Nephron progenitor cell (in vitro differentiated cells): ENCODE measurements at regions not wholly inside any gene's neighbourhood (a gene's known extent, or its start where the extent isn't known, plus 50 kb on each side); places are given as distances from the start of the nearest gene placed in this dataset.
A peak's percentile ranks its signal among the peaks of the same experiment; 100 is the strongest.

Source experiments
- DNase-seq: peaks from one replicate; pipeline ENCODE4 v3.0.0; 2021
- H3K27ac Mint-ChIP-seq: 2 replicates; pipeline ENCODE4 v1.8.0; 2021; ENCODE audit warnings: mild to moderate bottlenecking, moderate library complexity, mixed read lengths
- H3K27me3 Mint-ChIP-seq: 2 replicates; pipeline ENCODE4 v1.8.0; 2021; ENCODE audit warnings: mild to moderate bottlenecking, low read depth, mixed read lengths; ENCODE audit not compliant: poor library complexity
- H3K36me3 Mint-ChIP-seq: 2 replicates; pipeline ENCODE4 v1.8.0; 2021; ENCODE audit warnings: low read depth, mixed read lengths
- H3K4me1 Mint-ChIP-seq: 2 replicates; pipeline ENCODE4 v1.8.0; 2021; ENCODE audit warnings: mixed read lengths
- H3K4me3 Mint-ChIP-seq: 2 replicates; pipeline ENCODE4 v1.8.0; 2021; ENCODE audit warnings: mild to moderate bottlenecking, moderate library complexity, mixed read lengths
- H3K9me3 Mint-ChIP-seq: 2 replicates; pipeline ENCODE4 v1.8.0; 2021; ENCODE audit warnings: mild to moderate bottlenecking, moderate library complexity, mixed read lengths
- TF ChIP-seq, protein P1 (sequence below): fragments of 200-600 bp; sonication (generic); IDR thresholded peaks from 2 replicates; pipeline ENCODE4 v1.5.0; 2021; ENCODE audit warnings: antibody characterized with exemption

DNA sequence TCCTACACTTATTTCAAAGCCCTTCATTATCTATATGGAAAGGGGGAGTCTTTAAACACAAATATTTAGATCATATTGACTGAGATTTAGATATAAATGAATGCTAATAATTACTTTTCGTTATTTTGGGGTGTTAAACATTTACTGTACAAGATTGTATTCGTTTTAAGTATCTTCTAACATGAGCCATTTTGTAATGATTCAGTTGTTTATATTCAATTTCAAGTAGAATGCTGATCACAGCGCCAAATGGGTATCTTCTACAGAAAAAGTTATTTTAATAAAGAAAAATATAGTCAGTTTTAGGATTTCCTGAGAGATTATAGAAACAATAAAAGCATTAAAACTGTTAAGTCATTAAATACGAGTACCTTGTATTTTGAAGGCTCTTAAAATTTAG is 104.5 kb upstream of the HNRNPU start:
- no peaks in the 10 kb centered on the region for H3K9me3 Mint-ChIP-seq
- peaks cover 12% of the 10 kb centered on the region for H3K36me3 Mint-ChIP-seq
- no peak for DNase-seq
- H3K4me3 Mint-ChIP-seq, result peak overlapping the region; percentile 97
- H3K27me3 Mint-ChIP-seq, result no peaks in the 10 kb centered on the region
- H3K27ac Mint-ChIP-seq, result peak overlapping the region; percentile 100
- H3K4me1 Mint-ChIP-seq, result peaks cover 53% of the 10 kb centered on the region
- TF ChIP-seq, protein P1, sequence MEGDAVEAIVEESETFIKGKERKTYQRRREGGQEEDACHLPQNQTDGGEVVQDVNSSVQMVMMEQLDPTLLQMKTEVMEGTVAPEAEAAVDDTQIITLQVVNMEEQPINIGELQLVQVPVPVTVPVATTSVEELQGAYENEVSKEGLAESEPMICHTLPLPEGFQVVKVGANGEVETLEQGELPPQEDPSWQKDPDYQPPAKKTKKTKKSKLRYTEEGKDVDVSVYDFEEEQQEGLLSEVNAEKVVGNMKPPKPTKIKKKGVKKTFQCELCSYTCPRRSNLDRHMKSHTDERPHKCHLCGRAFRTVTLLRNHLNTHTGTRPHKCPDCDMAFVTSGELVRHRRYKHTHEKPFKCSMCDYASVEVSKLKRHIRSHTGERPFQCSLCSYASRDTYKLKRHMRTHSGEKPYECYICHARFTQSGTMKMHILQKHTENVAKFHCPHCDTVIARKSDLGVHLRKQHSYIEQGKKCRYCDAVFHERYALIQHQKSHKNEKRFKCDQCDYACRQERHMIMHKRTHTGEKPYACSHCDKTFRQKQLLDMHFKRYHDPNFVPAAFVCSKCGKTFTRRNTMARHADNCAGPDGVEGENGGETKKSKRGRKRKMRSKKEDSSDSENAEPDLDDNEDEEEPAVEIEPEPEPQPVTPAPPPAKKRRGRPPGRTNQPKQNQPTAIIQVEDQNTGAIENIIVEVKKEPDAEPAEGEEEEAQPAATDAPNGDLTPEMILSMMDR, result no peak

DNA sequence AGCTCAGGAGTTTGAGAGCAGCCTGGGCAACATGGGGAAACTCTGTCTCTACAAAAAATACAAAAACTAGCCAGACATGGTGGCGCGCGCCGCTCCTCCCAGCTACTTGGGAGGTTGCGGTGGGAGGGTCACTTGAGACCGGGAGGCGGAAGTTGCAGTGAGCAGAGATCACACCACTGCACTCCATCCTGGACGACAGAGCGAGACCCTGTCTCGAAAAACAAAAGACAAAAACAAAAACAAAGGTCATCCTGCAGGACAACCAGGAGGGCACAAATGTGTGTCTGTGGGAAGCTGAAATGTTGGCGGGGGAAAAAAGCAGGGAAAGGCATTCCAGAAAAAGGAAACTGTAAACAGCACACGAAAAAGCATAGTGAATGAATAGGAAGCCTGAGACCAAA is 104.1 kb upstream of the HNRNPU start:
- H3K27me3 Mint-ChIP-seq, result no peaks in the 10 kb centered on the region
- peak; percentile 6 for DNase-seq
- H3K4me3 Mint-ChIP-seq, result peak overlapping the region; percentile 97
- TF ChIP-seq, protein P1, result no peak
- peaks cover 8% of the 10 kb centered on the region for H3K36me3 Mint-ChIP-seq
- peaks cover 57% of the 10 kb centered on the region for H3K4me1 Mint-ChIP-seq
- peak overlapping the region; percentile 100 for H3K27ac Mint-ChIP-seq
- H3K9me3 Mint-ChIP-seq, result no peaks in the 10 kb centered on the region

DNA sequence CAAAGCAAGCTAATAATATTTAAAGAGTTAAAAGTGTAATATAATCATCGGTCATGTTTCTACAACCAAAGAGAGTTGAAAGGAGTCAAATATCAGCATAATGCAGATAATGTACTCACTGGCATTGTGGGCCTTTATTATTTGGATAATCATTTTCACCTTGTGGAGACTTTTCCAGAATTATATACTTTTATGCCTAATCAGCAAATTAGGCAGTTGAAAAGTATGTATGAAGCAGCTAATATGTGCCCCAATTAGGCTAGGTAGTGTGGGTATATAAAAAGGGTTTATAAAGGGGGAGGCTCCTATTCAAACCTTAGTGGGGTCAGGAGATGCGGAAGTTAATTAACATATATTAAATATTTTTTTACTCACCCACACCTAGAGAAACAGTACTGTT is 102.8 kb upstream of the HNRNPU start:
- H3K4me1 Mint-ChIP-seq, result peaks cover 56% of the 10 kb centered on the region
- no peak overlapping the region for H3K27ac Mint-ChIP-seq
- DNase-seq, result no peak
- TF ChIP-seq, protein P1, result no peak
- no peak overlapping the region for H3K4me3 Mint-ChIP-seq
- H3K9me3 Mint-ChIP-seq, result no peaks in the 10 kb centered on the region
- no peaks in the 10 kb centered on the region for H3K27me3 Mint-ChIP-seq
- peaks cover 3% of the 10 kb centered on the region for H3K36me3 Mint-ChIP-seq

DNA sequence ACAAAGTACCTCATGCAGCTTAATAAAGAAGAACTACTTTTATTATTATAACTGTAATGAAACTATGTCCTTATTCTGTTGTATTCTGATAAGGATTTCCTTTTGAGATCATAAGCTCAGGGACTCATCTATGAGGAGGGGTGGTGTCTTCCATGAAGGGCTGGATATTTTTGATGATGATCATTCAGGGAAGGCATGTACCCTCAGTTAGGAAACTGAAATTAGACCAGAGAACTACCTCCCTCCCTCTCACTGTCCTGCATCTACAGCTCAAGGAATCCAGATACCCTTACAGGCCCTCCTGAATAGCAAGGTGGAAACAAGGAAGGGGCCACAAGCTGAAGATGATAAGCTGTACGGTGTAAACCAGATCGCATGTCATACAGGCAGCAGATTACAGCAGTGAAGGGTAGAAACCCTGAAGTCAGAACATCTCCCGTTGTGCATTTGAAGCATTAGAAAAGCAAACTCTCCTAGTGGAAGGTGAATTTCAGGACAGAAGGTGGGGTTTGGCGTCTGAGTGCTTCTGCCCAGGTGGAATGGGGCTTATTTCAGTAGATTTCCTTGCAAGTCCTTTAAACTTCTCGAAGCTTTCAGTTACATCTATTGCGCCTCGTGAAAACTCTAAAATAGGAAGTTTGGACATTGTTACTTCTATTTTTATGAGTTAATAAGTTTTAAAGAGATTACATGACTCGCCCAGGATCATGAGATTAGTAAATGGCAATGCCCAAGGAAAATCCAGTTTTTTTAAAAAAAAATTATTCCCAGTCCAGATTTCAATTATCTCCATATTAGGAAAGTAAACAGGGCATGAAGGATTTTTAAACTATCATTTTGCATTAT is 101.1 kb upstream of the HNRNPU start:
- no peak overlapping the region for H3K27ac Mint-ChIP-seq
- no peaks in the 10 kb centered on the region for H3K9me3 Mint-ChIP-seq
- H3K27me3 Mint-ChIP-seq, result no peaks in the 10 kb centered on the region
- H3K4me3 Mint-ChIP-seq, result no peak overlapping the region
- no peaks in the 10 kb centered on the region for H3K36me3 Mint-ChIP-seq
- peaks cover 44% of the 10 kb centered on the region for H3K4me1 Mint-ChIP-seq
- TF ChIP-seq, protein P1, result no peak
- no peak for DNase-seq

DNA sequence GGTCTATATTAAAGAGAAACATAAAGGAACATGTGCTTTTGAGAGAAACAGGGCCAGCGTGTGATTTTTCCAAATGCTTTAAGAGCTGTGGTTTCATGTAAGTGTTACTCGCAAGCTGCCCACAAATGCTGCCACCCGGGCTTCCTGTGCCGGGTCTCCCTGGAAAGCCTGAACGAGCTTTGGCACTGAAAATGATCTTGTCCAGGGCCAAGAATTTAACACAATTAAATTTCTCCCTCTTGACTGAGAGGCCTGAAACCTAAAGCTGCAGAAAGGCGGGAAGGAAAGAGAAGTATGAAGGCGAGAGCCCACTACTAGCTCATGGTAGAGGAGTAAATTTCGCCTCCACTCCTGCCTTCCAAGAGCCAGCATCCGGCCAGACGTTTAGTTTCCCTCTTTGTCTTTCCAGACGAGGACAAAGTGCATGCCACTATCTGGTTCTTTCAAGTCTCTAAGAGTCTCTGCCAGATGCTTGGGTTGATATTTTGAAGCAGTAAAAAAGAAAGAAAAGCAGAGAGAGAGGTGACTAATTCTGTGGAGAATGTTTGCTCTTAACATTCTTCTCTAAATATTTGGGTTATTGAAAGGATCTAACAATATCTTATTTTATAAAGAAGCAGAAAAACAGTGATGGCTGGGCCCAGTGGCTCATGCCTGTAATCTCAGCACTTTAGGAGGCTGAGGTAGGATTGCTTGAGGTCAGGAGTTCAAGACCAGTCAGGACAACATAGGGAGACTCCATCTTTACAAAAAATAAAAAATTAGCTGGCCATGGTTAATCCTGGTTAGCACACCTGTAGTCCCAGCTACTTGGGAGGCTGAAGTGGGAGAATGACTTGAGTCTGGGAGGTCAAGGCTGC is 100.0 kb upstream of the HNRNPU start:
- Mint-ChIP-seq H3K27me3 (no peaks in the 10 kb centered on the region), H3K36me3 (no peaks in the 10 kb centered on the region), H3K9me3 (no peaks in the 10 kb centered on the region), H3K4me1 (peaks cover 39% of the 10 kb centered on the region), H3K27ac (peak overlapping the region; percentile 77), H3K4me3 (no peak overlapping the region)
- TF ChIP-seq, protein P1, result no peak
- DNase-seq, result no peak
